ENCODE measurements at regions not wholly inside any gene's neighbourhood (a gene's known extent, or its start where the extent isn't known, plus 50 kb on each side); places are given as distances from the start of the nearest gene placed in this dataset.

DNA sequence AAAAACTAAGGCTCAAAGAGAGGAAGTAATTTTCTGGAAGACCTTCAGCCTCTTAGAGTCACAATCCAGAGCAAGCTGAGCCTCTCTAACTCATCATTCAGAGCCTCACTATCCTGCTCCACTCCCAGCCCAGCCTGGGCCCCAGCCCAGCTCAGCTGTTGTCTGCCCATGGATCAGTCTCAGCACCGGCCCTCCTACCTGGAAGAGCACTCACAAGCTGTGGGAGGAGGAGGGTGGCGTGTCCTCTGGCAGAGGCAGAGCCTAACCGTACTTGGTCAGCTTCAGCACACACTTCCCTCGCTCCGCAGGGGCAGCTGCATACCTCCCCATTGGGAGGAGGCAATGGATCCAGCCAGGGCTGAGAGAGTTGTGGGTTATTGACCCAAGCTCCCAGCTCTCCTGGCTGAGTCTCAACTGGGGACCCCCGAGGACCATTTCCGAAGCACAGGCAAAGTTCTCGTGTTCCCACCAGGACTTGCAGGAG, 66.7 kb upstream of the GPR26 start:
- no peaks in the 10 kb centered on the region for H3K36me3 ChIP-seq (replicated peaks in 1 of 2; ENCODE audit: control insufficient read depth in 1 of 2, insufficient read depth in 2 of 2, low read length in 2 of 2)
- no peak overlapping the region for H2AFZ ChIP-seq (ENCODE audit: low read length)
- no peak for DNase-seq (ENCODE audit: low spot score)
- intact Hi-C loops (cut with micrococcal nuclease; ENCODE audit: unreplicated experiment), result no loop called here
- H3K9ac ChIP-seq (ENCODE audit: insufficient read depth, low read depth, low read length), result no peak overlapping the region
- no peak for ATAC-seq
- peaks cover 0 to 7% of the 10 kb centered on the region in 2 experiments; a peak in 1 of 5 replicates for H3K27me3 ChIP-seq (ENCODE audit: control insufficient read depth in 1 of 2, insufficient read depth in 2 of 2, low read length in 2 of 2)
- H3K27ac ChIP-seq (ENCODE audit: extremely low read length, insufficient read depth, low read length), result no peak overlapping the region
- H3K4me2 ChIP-seq (ENCODE audit: low read depth, low read length), result no peak overlapping the region
- no peaks in the 10 kb centered on the region for H3K4me1 ChIP-seq (ENCODE audit: insufficient read depth, low read length)
- TF ChIP-seq ELF4 (CRISPR knock-in tag; IDR thresholded peaks at IDR 0.05; ENCODE audit: borderline replicate concordance) (no peak), ZNF329 (CRISPR knock-in tag; IDR thresholded peaks at IDR 0.05; ENCODE audit: low read depth) (no peak), SNAI1 (CRISPR knock-in tag; IDR thresholded peaks at IDR 0.05; ENCODE audit: borderline replicate concordance) (no peak), ZC3H13 (CRISPR knock-in tag; IDR thresholded peaks at IDR 0.05) (no peak), ZNF543 (CRISPR knock-in tag; IDR thresholded peaks at IDR 0.05) (no peak), TBL1XR1 (IDR thresholded peaks at IDR 0.05; ENCODE audit: borderline replicate concordance, low read length, partially characterized antibody) (no peak), ZNF350 (CRISPR knock-in tag; IDR thresholded peaks at IDR 0.05; ENCODE audit: borderline replicate concordance, low read depth) (no peak), RARG (CRISPR knock-in tag; IDR thresholded peaks at IDR 0.05; ENCODE audit: low read depth) (no peak)
- TF ChIP-seq, protein P1, sequence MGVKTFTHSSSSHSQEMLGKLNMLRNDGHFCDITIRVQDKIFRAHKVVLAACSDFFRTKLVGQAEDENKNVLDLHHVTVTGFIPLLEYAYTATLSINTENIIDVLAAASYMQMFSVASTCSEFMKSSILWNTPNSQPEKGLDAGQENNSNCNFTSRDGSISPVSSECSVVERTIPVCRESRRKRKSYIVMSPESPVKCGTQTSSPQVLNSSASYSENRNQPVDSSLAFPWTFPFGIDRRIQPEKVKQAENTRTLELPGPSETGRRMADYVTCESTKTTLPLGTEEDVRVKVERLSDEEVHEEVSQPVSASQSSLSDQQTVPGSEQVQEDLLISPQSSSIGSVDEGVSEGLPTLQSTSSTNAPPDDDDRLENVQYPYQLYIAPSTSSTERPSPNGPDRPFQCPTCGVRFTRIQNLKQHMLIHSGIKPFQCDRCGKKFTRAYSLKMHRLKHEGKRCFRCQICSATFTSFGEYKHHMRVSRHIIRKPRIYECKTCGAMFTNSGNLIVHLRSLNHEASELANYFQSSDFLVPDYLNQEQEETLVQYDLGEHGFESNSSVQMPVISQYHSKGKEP (CRISPR knock-in tag; IDR thresholded peaks at IDR 0.05), result no peak
- TF ChIP-seq, protein P2, sequence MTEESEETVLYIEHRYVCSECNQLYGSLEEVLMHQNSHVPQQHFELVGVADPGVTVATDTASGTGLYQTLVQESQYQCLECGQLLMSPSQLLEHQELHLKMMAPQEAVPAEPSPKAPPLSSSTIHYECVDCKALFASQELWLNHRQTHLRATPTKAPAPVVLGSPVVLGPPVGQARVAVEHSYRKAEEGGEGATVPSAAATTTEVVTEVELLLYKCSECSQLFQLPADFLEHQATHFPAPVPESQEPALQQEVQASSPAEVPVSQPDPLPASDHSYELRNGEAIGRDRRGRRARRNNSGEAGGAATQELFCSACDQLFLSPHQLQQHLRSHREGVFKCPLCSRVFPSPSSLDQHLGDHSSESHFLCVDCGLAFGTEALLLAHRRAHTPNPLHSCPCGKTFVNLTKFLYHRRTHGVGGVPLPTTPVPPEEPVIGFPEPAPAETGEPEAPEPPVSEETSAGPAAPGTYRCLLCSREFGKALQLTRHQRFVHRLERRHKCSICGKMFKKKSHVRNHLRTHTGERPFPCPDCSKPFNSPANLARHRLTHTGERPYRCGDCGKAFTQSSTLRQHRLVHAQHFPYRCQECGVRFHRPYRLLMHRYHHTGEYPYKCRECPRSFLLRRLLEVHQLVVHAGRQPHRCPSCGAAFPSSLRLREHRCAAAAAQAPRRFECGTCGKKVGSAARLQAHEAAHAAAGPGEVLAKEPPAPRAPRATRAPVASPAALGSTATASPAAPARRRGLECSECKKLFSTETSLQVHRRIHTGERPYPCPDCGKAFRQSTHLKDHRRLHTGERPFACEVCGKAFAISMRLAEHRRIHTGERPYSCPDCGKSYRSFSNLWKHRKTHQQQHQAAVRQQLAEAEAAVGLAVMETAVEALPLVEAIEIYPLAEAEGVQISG (CRISPR knock-in tag; IDR thresholded peaks at IDR 0.05), result no peak
- TF ChIP-seq, protein P3, sequence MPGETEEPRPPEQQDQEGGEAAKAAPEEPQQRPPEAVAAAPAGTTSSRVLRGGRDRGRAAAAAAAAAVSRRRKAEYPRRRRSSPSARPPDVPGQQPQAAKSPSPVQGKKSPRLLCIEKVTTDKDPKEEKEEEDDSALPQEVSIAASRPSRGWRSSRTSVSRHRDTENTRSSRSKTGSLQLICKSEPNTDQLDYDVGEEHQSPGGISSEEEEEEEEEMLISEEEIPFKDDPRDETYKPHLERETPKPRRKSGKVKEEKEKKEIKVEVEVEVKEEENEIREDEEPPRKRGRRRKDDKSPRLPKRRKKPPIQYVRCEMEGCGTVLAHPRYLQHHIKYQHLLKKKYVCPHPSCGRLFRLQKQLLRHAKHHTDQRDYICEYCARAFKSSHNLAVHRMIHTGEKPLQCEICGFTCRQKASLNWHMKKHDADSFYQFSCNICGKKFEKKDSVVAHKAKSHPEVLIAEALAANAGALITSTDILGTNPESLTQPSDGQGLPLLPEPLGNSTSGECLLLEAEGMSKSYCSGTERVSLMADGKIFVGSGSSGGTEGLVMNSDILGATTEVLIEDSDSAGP (CRISPR knock-in tag; IDR thresholded peaks at IDR 0.05; ENCODE audit: borderline replicate concordance), result no peak
- H4K20me1 ChIP-seq (ENCODE audit: insufficient read depth, low read length), result no peaks in the 10 kb centered on the region
- FAIRE-seq, result no peak
- in situ Hi-C loops (cut with HindIII; ENCODE audit: extremely low pct_ligation_motif_present, low pct_unique_long_range_greater_than_20kb), result no loop called here
- no TSS peak for BruUV-seq (replicated peaks)
- no peaks in the 10 kb centered on the region for H3K9me3 ChIP-seq (ENCODE audit: low read length)
- no peaks in the 10 kb centered on the region for H3K79me2 ChIP-seq (ENCODE audit: insufficient read depth, low read length)
- ChIA-PET CTCF (ENCODE audit: low intra/inter-chr PET ratio, low total read pairs) (no interaction called here), POLR2A (no interaction called here)
- WGBS (ENCODE audit: low lambda C conversion rate), result 9% methylated on average over 6 of the region's 8 CpGs
- H3K4me3 ChIP-seq (replicated peaks in 1 of 3; ENCODE audit: insufficient read depth in 1 of 3, low read depth in 2 of 3, low read length in 3 of 3), result no peak overlapping the region

Data from HepG2 (cell line).